HG03025 (cell line): ENCODE measurements at regions not wholly inside any gene's neighbourhood (a gene's known extent, or its start where the extent isn't known, plus 50 kb on each side); places are given as distances from the start of the nearest gene placed in this dataset.
"Not testable (repeated sequence)": the region's sequence is repeated elsewhere in the genome, so short reads cannot be mapped to it uniquely, and the experiment has no call there.

ENCODE experiments used
- ATAC-seq: cut with Tn5 transposase; IDR thresholded peaks from one replicate; pipeline ENCODE4 v1.9.1; 2021; ENCODE audit warnings: mild to moderate bottlenecking, moderate library complexity; ENCODE audit not compliant: unreplicated experiment, low FRiP score

DNA sequence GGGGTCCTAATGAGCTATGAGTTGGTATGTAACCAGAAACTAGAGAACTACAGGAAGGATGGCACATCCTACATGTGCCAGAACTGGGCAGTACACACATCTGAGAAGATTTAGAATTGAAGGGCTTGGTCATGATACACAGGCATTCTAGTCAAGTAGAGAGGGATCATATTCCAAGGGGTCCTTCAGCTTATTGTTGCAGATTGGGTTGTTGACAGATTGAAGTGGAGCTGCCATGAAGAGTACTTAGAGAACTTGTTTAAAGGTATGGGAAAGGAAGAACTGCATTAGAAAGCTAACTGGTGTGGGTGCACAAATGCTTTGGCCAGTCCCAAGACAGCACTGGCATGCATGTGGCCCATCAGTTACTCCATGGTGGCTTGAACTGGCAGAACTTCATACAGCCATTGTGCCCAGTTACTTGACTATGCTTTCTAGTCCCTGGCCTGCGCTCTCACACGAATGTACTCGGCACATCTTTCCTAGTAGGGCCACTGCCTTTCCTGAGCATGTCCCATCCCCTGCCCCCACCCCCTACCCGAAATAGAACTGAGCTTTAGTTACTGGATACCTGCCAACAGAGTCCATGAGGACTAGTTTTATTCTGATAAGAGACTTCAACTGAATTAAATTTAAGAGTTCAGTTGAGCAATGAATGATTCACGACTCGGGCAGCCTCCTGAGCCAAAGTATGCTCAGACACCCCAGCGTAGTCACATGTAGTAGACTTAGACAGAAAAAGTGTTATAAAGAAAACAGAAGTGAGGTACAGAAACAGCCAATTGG is 64.0 kb downstream of the CCNG2 start:
- ATAC-seq, result no peak

DNA sequence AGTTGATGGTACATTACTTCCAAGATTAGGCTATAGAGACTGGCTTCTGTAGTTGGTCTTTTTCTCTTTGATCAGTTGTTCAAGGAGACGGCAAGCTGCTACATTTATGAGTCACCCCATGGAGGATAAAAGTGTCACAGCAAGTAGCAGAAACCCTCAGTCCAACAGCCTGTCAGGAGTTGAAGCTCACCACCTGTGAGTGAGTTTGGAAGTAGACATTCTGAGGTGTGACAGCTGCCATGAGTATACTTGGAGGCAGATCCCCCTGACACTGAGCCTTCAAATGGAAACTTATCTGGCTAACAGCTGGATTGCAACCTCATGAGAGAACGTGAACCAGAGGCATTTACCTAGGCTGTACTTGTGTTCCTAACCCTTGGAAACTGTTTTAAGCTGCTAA is 68.0 kb downstream of the CCNG2 start:
- ATAC-seq, result no peak

GRCh38 chr4:77226939-77227705 is 70.1 kb downstream of the CCNG2 start:
- ATAC-seq, result no peak

- no peak for ATAC-seq
Measured at GRCh38 chr4:77229433-77229832, 72.4 kb downstream of the CCNG2 start.

DNA sequence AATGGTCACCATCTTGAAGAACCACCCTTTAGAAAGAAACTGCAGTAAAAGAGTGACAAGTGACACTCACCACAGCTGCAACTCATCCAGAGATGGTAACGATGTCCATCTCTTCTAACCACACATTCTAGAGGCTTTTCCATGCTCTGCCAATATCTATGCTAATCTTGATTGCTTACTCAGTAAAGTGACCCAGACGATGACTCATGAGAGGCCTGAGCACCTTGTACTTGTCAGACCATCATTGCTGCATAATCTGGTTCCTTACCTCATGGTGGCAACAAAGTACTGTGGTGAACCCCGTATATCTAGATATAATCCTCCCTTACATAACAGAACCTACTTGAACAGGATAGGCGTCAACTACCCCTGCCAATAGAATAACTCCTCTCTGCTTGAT is 75.6 kb downstream of the CCNG2 start:
- ATAC-seq, result no peak

- ATAC-seq, result peak; percentile 68
Measured at GRCh38 chr4:77235289-77235854, 78.4 kb downstream of the CCNG2 start.

DNA sequence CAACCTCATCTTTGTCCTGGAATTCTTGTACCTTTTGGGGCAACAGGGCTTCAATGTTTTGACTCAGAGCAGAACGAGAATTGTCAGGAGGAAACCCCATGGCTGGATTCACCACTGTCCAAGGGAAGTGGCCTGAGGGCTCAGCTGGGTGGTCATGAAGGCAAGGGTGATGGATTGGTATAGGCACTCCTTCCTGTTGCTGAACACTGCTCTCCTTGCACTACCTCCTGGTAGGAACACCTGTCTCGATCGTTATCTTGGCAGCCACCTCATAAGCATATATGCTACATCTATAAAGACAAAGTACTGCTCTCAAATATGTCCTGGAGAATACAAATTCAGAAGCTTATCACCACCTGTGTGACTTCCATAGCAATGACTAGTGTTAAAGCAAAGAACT is 79.8 kb downstream of the CCNG2 start:
- ATAC-seq, result no peak

- ATAC-seq, result no peak
Measured at GRCh38 chr4:77240469-77241066, 83.6 kb downstream of the CCNG2 start.

DNA sequence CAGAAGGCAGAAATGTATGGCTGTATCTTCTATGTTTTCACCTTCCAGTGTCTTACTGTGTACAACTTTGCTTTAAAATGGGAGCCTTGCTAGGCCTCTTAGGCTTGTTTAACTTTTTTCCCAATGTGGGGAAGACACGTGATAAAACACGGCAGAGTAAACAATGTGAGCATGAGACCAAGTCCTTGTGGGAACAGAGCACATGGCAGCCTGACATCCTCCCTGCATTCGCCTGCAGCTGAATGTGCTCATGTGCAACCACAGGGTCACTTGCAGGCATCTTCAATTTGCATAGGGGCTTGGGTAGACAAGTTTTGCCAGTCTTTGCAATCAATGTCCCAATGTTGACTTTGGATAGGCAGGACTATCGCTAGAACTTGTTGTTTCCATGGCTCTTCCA is 91.8 kb downstream of the CCNG2 start:
- no peak for ATAC-seq

DNA sequence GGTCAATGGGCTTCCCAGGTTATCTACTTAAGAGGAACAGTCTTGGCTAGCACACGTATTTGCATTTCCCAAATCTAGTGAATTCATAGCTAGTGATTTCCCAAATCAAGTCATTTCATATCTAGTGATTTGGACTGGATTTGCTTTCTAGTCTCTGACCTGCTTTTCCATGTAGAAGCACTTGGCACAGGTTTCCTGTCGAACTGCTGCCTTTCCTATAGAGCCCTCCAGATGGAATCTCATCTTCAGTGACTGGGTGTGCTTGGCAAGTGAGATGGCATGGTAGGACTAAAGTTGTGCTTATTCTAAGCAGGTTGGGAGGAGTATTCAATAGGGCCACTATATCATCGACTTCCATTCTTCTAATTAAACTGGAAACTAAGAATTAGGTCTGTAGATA is 94.7 kb downstream of the CCNG2 start:
- no peak for ATAC-seq

DNA sequence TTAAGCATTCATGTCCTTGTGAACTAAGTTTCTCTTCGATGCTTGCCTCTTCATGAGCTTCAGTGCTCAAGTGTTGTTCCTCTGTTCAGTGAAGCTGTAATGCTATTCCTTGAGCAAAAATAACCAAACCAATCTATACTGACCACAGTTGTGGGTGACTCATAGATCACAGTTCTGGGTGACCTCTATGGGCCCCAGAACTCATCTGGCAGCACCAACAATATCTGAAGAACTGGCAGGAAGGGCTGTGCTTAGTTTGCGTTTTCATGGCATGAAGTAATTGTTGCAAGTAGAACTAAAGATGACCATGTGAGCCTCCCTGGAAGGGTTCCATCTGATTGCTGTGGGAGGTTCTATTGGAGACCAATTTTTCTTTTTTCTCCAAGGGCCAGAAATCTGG is 106.2 kb downstream of the CCNG2 start:
- no peak for ATAC-seq

GRCh38 chr4:77263976-77264375 is 107.0 kb downstream of the CCNG2 start:
- not testable (repeated sequence) for ATAC-seq

DNA sequence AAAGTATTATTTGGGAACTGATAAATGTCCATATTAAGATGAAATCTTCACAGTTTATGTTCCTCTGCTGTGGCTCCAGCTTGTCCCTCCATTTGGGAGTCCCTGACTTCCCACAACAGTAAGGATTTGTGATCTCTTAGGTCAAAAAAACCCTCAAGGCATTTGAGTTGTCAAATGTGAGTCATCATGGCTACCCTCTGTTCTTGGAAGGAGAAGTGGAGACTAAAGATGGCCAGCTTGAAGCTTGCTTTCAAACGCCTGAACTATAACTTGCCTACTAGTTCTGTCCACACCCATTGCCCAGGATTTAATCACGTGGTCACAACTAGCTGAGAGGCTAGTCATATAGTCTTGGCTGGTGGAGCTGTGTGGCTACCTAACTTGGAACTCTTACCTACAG is 107.8 kb downstream of the CCNG2 start:
- no peak for ATAC-seq

GRCh38 chr4:77268108-77268507 is 111.1 kb downstream of the CCNG2 start:
- no peak for ATAC-seq

DNA sequence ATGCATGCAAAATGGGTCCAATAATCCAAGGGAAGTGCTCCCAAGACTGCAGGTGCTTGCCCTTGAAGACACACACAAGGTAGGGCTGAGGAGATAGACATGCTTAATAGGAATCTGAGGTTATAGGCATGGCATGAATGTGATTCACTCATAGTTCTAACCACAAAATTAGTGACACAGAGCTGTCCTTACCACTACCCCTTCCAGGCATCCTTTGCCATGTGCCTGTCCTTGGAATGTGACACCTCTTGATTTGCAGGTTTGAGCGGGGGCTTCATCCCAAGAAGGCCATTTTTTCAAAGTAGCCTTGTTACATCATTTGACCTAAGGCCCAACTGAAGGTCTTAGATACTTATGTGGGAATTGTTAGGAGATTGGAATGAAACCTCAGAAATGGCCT is 112.5 kb downstream of the CCNG2 start:
- ATAC-seq, result no peak

GRCh38 chr4:77273412-77273811 is 116.4 kb downstream of the CCNG2 start:
- no peak for ATAC-seq

GRCh38 chr4:77279114-77279513 is 122.1 kb downstream of the CCNG2 start:
- not testable (repeated sequence) for ATAC-seq

DNA sequence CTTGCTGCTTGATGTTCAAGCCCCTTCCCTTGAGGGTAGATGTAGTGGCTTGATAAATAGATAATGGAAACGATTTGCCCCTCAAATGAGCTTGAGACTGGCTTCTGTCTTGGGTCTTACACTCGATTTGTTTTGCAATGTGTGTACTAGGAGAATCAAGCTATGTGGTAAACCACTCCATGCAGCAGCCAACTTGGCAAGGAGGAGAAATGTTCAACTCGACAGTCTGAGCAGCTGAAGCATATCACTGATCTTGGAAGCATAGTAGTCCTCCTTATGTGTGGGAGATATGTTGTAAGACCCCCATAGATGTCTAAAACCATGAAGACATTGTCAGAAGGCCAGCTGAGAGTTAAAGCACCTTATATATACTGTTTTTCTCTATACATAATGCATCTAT is 125.3 kb downstream of the CCNG2 start:
- no peak for ATAC-seq

- ATAC-seq, result no peak
Measured at GRCh38 chr4:77284036-77284435, 127.0 kb downstream of the CCNG2 start.

DNA sequence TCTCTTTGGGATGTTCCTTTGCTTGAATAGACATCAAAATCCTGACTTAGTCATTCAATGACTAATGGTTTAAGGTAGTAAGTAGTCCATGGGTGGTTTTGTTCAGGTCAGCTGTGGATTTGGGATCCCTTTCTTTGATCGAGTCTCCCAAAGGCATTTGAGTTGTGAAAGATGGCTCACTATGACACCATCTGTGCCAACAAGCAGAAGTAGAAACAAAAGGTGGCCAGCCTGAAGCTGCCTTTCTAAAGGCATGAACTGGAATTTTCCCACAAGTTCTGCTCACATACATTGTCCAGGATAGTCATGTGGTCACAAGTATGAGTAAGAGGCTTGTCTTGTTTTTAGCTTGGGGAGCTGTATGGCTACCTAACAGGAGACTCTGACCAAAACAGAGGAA is 129.9 kb downstream of the CCNG2 start:
- ATAC-seq, result no peak

DNA sequence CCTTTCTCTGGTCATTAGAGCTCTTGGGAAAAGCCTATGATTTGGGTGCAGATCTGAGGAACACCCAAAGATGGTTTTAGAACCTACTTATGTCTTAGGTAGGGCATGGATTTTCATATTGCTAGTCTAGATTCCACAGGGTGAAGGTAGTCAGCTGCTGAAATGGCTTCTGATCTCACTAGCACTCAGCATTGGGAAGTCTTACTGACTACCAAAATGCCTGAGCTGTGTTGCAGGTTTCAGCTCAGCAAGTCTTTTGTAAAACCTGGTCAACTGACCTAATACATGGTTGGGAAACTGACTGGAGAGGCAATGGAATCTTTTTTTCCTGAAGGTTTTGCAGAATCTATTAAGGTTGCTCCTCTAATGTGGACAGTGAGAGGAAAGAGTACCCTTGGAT is 136.4 kb downstream of the CCNG2 start:
- ATAC-seq, result no peak
